H54 (cell line): ENCODE measurements at regions not wholly inside any gene's neighbourhood (a gene's known extent, or its start where the extent isn't known, plus 50 kb on each side); places are given as distances from the start of the nearest gene placed in this dataset.
"Not testable (repeated sequence)": the region's sequence is repeated elsewhere in the genome, so short reads cannot be mapped to it uniquely, and the experiment has no call there.

Source experiments
- DNase-seq: peaks from one replicate; pipeline ENCODE4 v3.0.0; 2011; ENCODE audit warnings: low spot score, mixed read lengths; ENCODE audit not compliant: insufficient read length
- FAIRE-seq: peaks from 3 replicates; lab custom pipeline; 2011; peaks lifted over from hg19 to GRCh38; lab: Jason Lieb, UNC
- POLR2A ChIP-seq: IDR thresholded peaks from 2 replicates; pipeline ENCODE4 v1.6.1; 2011; ENCODE audit warnings: low read depth, mild to moderate bottlenecking, low read length

GRCh38 chr21:17231124-17231523, 281.7 kb upstream of the CXADR start:
- TF ChIP-seq POLR2A: no peak
- no peak for FAIRE-seq
- DNase-seq: no peak

- DNase-seq (no peak), FAIRE-seq (no peak)
- no peak for TF ChIP-seq POLR2A
Measured at GRCh38 chr21:17231771-17232170, 281.1 kb upstream of the CXADR start.

GRCh38 chr21:17238468-17238867, 274.4 kb upstream of the CXADR start:
- FAIRE-seq (no peak), DNase-seq (no peak)
- TF ChIP-seq POLR2A: no peak

GRCh38 chr21:17250778-17251241, 262.0 kb upstream of the CXADR start:
- TF ChIP-seq POLR2A: no peak
- DNase-seq (no peak), FAIRE-seq (no peak)

- FAIRE-seq (no peak), DNase-seq (no peak)
- TF ChIP-seq POLR2A: no peak
Measured at GRCh38 chr21:17257784-17258183, 255.1 kb upstream of the CXADR start.

GRCh38 chr21:17264182-17264581, 248.7 kb upstream of the CXADR start:
- no peak for TF ChIP-seq POLR2A
- no peak for FAIRE-seq
- DNase-seq: no peak

- no peak for TF ChIP-seq POLR2A
- DNase-seq (no peak), FAIRE-seq (no peak)
Measured at GRCh38 chr21:17269760-17270159, 243.1 kb upstream of the CXADR start.

GRCh38 chr21:17270229-17270628, 242.6 kb upstream of the CXADR start:
- FAIRE-seq: peak; percentile 62
- peak; percentile 21 for DNase-seq
- no peak for TF ChIP-seq POLR2A

GRCh38 chr21:17279663-17280062, 233.2 kb upstream of the CXADR start:
- no peak for FAIRE-seq
- no peak for DNase-seq
- no peak for TF ChIP-seq POLR2A

GRCh38 chr21:17293016-17293562, 219.8 kb upstream of the CXADR start:
- DNase-seq, FAIRE-seq: not testable (repeated sequence)

- no peak for FAIRE-seq
- TF ChIP-seq POLR2A: no peak
Measured at GRCh38 chr21:17295997-17296396, 216.8 kb upstream of the CXADR start.

GRCh38 chr21:17299576-17299975, 213.3 kb upstream of the CXADR start:
- FAIRE-seq, DNase-seq: not testable (repeated sequence)

More at GRCh38 chr21:17295997-17296396, 216.8 kb upstream of the CXADR start:
- DNase-seq: no peak

GRCh38 chr21:17327715-17328114, 185.1 kb upstream of the CXADR start:
- not testable (repeated sequence) for DNase-seq, FAIRE-seq

- TF ChIP-seq POLR2A: no peak
- DNase-seq (no peak), FAIRE-seq (no peak)
Measured at GRCh38 chr21:17334484-17334883, 178.4 kb upstream of the CXADR start.

GRCh38 chr21:17340081-17340480, 172.8 kb upstream of the CXADR start:
- FAIRE-seq (no peak), DNase-seq (no peak)
- no peak for TF ChIP-seq POLR2A

GRCh38 chr21:17343055-17343454, 169.8 kb upstream of the CXADR start:
- no peak for TF ChIP-seq POLR2A
- FAIRE-seq: no peak
- no peak for DNase-seq

GRCh38 chr21:17348357-17348756, 164.5 kb upstream of the CXADR start:
- no peak for TF ChIP-seq POLR2A
- DNase-seq: no peak
- no peak for FAIRE-seq
